BJ (cell line): ENCODE measurements at regions not wholly inside any gene's neighbourhood (a gene's known extent, or its start where the extent isn't known, plus 50 kb on each side); places are given as distances from the start of the nearest gene placed in this dataset.
A peak's percentile ranks its signal among the peaks of the same experiment; 100 is the strongest.
"Not testable (repeated sequence)": the region's sequence is repeated elsewhere in the genome, so short reads cannot be mapped to it uniquely, and the experiment has no call there.

ENCODE experiments used
- CTCF ChIA-PET: fragments of 350-600 bp; formaldehyde crosslinking; extraction: SDS; loops from one replicate; lab custom pipeline; 2021; ENCODE audit warnings: antibody characterized with exemption, inconsistent platforms; lab: Yijun Ruan, JAX
- POLR2A ChIA-PET: fragments of 300-600 bp; sonication (Branson Sonifier 250); formaldehyde crosslinking; extraction: SDS; loops from one replicate; lab custom pipeline; 2021; ENCODE audit warnings: antibody characterized with exemption; lab: Charles Lee
- DNase-seq: peaks from one replicate; pipeline ENCODE4 v3.0.0-alpha.2; 2011; ENCODE audit warnings: low read depth
- H3K27me3 ChIP-seq: 2 replicates; pipeline ENCODE4 v1.6.0; 2011; ENCODE audit warnings: low read length; ENCODE audit not compliant: control insufficient read depth, insufficient read depth
- H3K36me3 ChIP-seq: 2 replicates; pipeline ENCODE4 v1.5.1; 2011; ENCODE audit warnings: low read length; ENCODE audit not compliant: control insufficient read depth, insufficient read depth
- H3K4me3 ChIP-seq: 2 replicates; pipeline ENCODE4 v1.5.1; 2011; ENCODE audit warnings: low read depth, mild to moderate bottlenecking, control low read depth, low read length
- TF ChIP-seq, protein P1 (sequence below): IDR thresholded peaks from 2 replicates; pipeline ENCODE4 v1.5.1; 2011; ENCODE audit warnings: low read depth, mild to moderate bottlenecking, control low read depth, inconsistent platforms, low read length, moderate library complexity; ENCODE audit not compliant: insufficient read depth

DNA sequence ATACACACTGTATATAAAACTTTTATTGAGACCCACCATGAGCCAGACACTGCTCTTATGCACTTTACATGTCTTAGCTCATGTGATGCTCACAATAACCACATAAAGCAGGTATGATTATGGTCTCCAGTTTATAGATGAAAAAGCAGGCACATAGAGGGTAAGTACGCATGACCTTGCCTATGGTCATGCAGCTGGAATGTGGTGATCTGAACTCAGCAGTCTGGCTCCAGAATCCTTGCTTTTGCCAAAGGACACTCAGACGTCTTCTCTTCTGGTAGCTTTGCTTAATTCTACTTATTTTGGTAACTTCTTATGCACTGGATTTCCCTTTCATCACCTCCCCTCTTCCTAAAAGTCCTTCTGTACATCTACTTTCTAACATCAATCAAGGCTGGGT lies 103.3 kb upstream of the CRY1 start:
- CTCF ChIA-PET: no interaction called here
- POLR2A ChIA-PET: no interaction called here
- TF ChIP-seq, protein P1, sequence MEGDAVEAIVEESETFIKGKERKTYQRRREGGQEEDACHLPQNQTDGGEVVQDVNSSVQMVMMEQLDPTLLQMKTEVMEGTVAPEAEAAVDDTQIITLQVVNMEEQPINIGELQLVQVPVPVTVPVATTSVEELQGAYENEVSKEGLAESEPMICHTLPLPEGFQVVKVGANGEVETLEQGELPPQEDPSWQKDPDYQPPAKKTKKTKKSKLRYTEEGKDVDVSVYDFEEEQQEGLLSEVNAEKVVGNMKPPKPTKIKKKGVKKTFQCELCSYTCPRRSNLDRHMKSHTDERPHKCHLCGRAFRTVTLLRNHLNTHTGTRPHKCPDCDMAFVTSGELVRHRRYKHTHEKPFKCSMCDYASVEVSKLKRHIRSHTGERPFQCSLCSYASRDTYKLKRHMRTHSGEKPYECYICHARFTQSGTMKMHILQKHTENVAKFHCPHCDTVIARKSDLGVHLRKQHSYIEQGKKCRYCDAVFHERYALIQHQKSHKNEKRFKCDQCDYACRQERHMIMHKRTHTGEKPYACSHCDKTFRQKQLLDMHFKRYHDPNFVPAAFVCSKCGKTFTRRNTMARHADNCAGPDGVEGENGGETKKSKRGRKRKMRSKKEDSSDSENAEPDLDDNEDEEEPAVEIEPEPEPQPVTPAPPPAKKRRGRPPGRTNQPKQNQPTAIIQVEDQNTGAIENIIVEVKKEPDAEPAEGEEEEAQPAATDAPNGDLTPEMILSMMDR: no peak

GRCh38 chr12:107200394-107200793 lies 107.0 kb upstream of the CRY1 start:
- DNase-seq: no peak
- no peaks in the 10 kb centered on the region for H3K36me3 ChIP-seq
- no peaks in the 10 kb centered on the region for H3K27me3 ChIP-seq
- no peak overlapping the region for H3K4me3 ChIP-seq
- POLR2A ChIA-PET: no interaction called here
- CTCF ChIA-PET: interaction anchor here (0.7 kb wide), 1 partner anchor 914 kb away, joined by 3 read pairs; no protein-coding TSS in a partner anchor
- TF ChIP-seq, protein P1: no peak

More for the DNA sequence above, 103.3 kb upstream of the CRY1 start:
- no peak for DNase-seq
- H3K27me3 ChIP-seq: no peaks in the 10 kb centered on the region
- H3K4me3 ChIP-seq: no peak overlapping the region
- H3K36me3 ChIP-seq: no peaks in the 10 kb centered on the region

DNA sequence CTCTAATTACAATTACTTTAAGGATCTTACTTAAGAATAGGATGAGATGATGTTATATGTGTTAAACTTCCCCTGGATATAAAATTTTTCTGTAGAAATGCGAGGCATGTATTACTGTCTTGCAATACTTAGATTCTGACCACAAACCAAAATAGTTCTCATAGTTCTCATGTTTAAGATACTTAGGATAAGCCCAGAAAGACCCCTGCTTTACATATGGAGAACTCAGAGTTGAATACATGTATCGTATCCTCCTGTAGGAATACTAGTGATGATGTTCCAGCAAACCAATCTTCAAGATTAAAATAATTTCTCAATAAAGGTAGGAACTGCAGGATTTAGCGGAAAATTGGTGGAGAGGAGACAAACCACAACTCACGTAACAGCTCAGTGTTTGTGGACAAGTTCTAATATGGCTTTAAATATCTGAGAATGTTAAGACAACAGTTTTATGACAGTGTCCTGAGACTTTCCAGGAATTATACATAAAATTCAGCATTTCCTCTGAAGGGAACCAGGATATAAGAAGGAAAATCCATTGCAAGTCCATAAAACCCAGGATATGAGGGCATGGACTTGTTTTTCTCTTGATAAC lies 114.7 kb upstream of the CRY1 start:
- H3K36me3 ChIP-seq: no peaks in the 10 kb centered on the region
- CTCF ChIA-PET: no interaction called here
- no peaks in the 10 kb centered on the region for H3K27me3 ChIP-seq
- DNase-seq: peak; percentile 2
- POLR2A ChIA-PET: no interaction called here
- TF ChIP-seq, protein P1: no peak
- no peak overlapping the region for H3K4me3 ChIP-seq

DNA sequence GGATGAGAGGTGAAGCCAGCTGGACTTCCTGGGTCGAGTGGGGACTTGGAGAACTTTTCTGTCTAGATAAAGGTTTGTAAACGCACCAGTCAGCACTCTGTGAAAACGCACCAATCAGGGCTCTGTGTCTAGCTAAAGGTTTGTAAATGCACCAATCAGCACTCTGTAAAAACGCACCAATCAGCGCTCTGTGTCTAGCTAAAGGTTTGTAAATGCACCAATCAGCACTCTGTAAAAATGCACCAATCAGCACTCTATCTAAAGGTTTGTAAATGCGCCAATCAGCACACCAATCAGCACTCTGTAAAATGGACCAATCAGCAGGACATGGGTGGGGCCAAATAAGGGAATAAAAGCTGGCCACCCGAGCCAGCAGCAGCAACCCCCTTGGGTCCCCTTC lies 116.4 kb upstream of the CRY1 start:
- CTCF ChIA-PET: interaction anchor here (1.0 kb wide), 1 partner anchor 352 kb away, joined by 3 read pairs; no protein-coding TSS in a partner anchor
- H3K36me3 ChIP-seq, DNase-seq, POLR2A ChIA-PET, H3K27me3 ChIP-seq, H3K4me3 ChIP-seq: not testable (repeated sequence)

DNA sequence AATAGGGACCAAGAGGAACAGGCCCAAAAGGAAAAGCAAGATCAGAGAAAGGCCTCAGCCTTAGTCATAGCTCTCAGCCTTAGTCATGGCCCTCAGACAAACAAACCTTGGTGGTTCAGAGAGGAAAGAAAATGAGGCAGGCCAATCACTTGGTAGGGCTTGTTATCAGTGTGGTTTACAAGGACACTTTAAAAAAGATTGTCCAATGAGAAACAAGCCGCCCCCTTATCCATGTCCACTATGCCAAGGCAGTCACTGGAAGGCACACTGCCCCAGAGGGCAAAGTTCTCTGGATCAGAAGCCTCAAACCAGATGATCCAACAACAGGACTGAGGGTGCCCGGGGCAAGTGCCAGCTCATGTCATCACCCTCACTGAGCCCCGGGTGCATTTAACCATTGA lies 121.0 kb upstream of the CRY1 start:
- CTCF ChIA-PET, H3K27me3 ChIP-seq, H3K36me3 ChIP-seq, DNase-seq, H3K4me3 ChIP-seq: not testable (repeated sequence)
- POLR2A ChIA-PET: interaction anchor here (0.6 kb wide), 1 partner anchor 320 kb away, joined by 4 read pairs; no protein-coding TSS in a partner anchor

- H3K4me3 ChIP-seq, CTCF ChIA-PET, DNase-seq, POLR2A ChIA-PET, H3K36me3 ChIP-seq, H3K27me3 ChIP-seq: not testable (repeated sequence)
These were observed 123.1 kb upstream of the CRY1 start for GRCh38 chr12:107216411-107216810.

GRCh38 chr12:107219301-107219700 lies 126.0 kb upstream of the CRY1 start:
- no peak overlapping the region for H3K4me3 ChIP-seq
- DNase-seq: no peak
- ChIA-PET POLR2A (no interaction called here), CTCF (no interaction called here)
- H3K36me3 ChIP-seq: no peaks in the 10 kb centered on the region
- no peaks in the 10 kb centered on the region for H3K27me3 ChIP-seq
- TF ChIP-seq, protein P1: no peak
